GM20000 (cell line): ENCODE measurements at regions not wholly inside any gene's neighbourhood (a gene's known extent, or its start where the extent isn't known, plus 50 kb on each side); places are given as distances from the start of the nearest gene placed in this dataset.

Experiments
- DNase-seq: peaks from one replicate; pipeline ENCODE4 v3.0.0; 2012; ENCODE audit warnings: low spot score
- CTCF ChIP-seq: IDR thresholded peaks from 2 replicates; pipeline ENCODE4 v1.5.1; 2012; ENCODE audit warnings: mild to moderate bottlenecking, control low read depth; ENCODE audit errors: extremely low read depth, missing control alignments

GRCh38 chr18:40110455-40110854, 1844.6 kb upstream of the PIK3C3 start:
- no peak for TF ChIP-seq CTCF
- no peak for DNase-seq

- DNase-seq = peak; percentile 2
These were observed 1845.6 kb upstream of the PIK3C3 start for GRCh38 chr18:40109252-40110049.

GRCh38 chr18:40108596-40108995, 1846.4 kb upstream of the PIK3C3 start:
- DNase-seq = no peak

More at GRCh38 chr18:40109252-40110049, 1845.6 kb upstream of the PIK3C3 start:
- no peak for TF ChIP-seq CTCF

GRCh38 chr18:40102903-40103302, 1852.1 kb upstream of the PIK3C3 start:
- no peak for TF ChIP-seq CTCF
- DNase-seq = no peak

More at GRCh38 chr18:40108596-40108995, 1846.4 kb upstream of the PIK3C3 start:
- TF ChIP-seq CTCF = no peak

GRCh38 chr18:40099641-40100040, 1855.4 kb upstream of the PIK3C3 start:
- TF ChIP-seq CTCF = no peak
- no peak for DNase-seq

DNA sequence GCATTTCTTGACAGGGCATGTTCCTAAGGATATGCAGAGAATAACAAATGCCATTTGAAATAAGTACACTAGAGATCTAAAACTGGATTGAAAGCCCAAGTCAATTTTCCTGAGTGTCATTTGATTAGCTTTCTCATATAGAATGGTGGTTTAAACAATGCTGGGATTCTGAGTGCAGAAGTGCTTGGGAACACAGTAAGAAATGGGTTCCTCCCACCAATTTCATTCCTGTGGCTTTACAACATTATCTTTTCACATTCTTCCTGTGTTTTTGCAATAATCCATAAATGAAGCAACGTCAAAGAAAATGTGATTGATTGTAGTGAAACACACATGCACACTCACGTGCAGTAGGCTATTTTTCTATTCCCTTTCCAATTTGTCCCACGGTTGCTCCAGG, 1858.4 kb upstream of the PIK3C3 start:
- no peak for DNase-seq
- no peak for TF ChIP-seq CTCF

DNA sequence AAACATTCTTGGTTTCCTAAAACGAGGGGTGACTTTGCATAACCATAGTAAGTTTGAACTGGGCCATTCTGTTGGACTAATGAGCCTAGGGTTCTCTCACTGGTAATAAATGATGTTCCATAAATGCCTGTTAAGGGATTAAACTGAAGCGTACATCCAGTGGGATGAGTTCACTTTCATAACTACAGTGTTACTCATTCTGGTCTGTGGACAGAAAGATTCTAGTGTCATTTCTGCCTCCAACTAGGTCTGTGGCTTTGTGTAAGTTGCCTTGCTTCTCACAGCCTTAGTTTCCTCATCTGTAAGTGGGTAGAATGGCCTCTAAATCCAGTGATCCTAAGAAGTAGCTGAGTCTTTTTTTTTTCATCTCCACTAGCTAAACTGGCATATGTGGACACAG, 1860.6 kb upstream of the PIK3C3 start:
- no peak for TF ChIP-seq CTCF
- DNase-seq = no peak
